ENCODE measurements at regions not wholly inside any gene's neighbourhood (a gene's known extent, or its start where the extent isn't known, plus 50 kb on each side); places are given as distances from the start of the nearest gene placed in this dataset.
"Not testable (repeated sequence)": the region's sequence is repeated elsewhere in the genome, so short reads cannot be mapped to it uniquely, and the experiment has no call there.

DNA sequence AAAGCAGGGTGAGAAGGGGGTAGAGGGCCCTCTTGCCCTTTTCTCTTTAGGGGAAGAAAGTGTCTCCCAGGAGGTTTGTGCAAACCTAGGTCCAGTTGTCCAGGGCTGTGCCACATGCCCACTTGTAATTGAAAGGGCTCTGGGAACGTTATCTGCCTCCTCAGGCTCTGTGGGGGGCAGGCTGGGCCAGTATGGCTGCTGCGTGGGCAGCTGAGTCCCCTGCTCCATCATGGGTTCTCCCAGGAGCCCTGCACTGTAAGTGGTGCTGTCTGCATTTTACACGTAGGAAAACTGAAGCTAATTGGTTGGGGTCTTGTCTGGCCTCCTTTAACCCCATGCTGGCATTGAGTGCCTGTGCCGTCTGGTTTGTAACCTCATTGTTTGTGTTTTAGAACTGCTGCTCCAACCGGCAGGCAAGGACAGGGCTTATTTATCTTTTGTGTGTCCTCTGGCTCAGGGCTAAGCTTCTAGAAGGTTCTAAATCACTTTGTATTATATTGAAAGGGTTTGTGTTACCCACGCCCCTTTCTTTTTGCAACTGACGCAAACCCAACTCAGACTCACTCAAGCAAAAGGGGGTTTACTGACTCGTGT lies 117.7 kb upstream of the CIBAR2 start:
- Histone ChIP-seq H3K27ac (ENCODE audit: low read depth, low read length) (no peak overlapping the region), H2AFZ (ENCODE audit: low read depth, low read length) (no peak overlapping the region), H3K9me3 (ENCODE audit: insufficient read depth, low read depth, low read length) (no peaks in the 10 kb centered on the region), H3K36me3 (ENCODE audit: insufficient read depth, low read length) (no peaks in the 10 kb centered on the region), H3K4me3 (ENCODE audit: insufficient read depth, low read depth, low read length) (no peak overlapping the region), H3K4me1 (ENCODE audit: insufficient read depth, low read length) (peaks cover 43% of the 10 kb centered on the region), H3K79me2 (ENCODE audit: insufficient read depth, low read length) (peaks cover 19% of the 10 kb centered on the region), H4K20me1 (ENCODE audit: insufficient read depth, low read length) (peaks cover 62% of the 10 kb centered on the region), H3K4me2 (ENCODE audit: low read length) (no peak overlapping the region), H3K9ac (ENCODE audit: low read length) (no peak overlapping the region), H3K27me3 (ENCODE audit: insufficient read depth, low read length) (no peaks in the 10 kb centered on the region)
- peaks cover 16% of the 10 kb centered on the region for H3K4me1 Mint-ChIP-seq (ENCODE audit: low read depth, unreplicated experiment)
- no peak overlapping the region for H3K4me3 Mint-ChIP-seq (ENCODE audit: unreplicated experiment)
- TF ChIP-seq, protein P1, sequence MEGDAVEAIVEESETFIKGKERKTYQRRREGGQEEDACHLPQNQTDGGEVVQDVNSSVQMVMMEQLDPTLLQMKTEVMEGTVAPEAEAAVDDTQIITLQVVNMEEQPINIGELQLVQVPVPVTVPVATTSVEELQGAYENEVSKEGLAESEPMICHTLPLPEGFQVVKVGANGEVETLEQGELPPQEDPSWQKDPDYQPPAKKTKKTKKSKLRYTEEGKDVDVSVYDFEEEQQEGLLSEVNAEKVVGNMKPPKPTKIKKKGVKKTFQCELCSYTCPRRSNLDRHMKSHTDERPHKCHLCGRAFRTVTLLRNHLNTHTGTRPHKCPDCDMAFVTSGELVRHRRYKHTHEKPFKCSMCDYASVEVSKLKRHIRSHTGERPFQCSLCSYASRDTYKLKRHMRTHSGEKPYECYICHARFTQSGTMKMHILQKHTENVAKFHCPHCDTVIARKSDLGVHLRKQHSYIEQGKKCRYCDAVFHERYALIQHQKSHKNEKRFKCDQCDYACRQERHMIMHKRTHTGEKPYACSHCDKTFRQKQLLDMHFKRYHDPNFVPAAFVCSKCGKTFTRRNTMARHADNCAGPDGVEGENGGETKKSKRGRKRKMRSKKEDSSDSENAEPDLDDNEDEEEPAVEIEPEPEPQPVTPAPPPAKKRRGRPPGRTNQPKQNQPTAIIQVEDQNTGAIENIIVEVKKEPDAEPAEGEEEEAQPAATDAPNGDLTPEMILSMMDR (IDR thresholded peaks at IDR 0.05; ENCODE audit: insufficient read depth, low read depth, low read length): no peak
- no peak for TF ChIP-seq EZH2 (IDR thresholded peaks at IDR 0.05; ENCODE audit: insufficient read depth, low read length)
- no peak overlapping the region for H3K27ac Mint-ChIP-seq (ENCODE audit: unreplicated experiment)
- H3K9me3 Mint-ChIP-seq (ENCODE audit: unreplicated experiment): peaks cover 3% of the 10 kb centered on the region
- FAIRE-seq: no peak
- peaks cover 2% of the 10 kb centered on the region for H3K36me3 Mint-ChIP-seq (ENCODE audit: low read depth, unreplicated experiment)
- H3K27me3 Mint-ChIP-seq (ENCODE audit: low read depth, unreplicated experiment): peaks cover 3% of the 10 kb centered on the region
- DNase-seq (ENCODE audit: low read depth): no peak

DNA sequence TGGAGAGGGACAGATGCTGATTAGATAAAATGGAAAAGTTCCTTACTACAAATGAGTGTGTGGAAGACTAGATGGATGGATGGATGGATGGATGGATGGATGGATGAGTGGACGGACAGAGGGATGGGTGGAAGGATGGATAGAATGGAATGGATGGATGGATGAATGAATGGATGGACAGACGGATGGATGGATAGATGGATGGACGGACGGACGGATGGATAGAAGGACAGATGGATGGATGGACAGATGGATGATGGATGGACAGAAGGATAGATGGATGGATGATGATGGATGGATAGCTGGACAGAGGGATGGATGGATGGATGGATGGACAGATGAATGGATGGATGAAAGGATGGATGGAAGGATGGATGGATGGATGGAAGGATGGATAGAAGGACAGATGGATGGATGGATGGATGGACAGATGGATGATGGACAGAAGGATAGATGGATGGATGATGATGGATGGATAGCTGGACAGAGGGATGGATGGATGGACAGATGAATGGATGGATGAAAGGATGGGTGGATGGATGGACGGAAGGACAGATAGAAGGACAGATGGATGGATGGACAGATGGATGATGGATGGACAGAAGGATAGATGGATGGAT lies 118.6 kb upstream of the CIBAR2 start:
- H3K36me3 Mint-ChIP-seq (ENCODE audit: low read depth, unreplicated experiment); H3K4me3 Mint-ChIP-seq (ENCODE audit: unreplicated experiment); H3K9me3 ChIP-seq (ENCODE audit: insufficient read depth, low read depth, low read length); H3K9me3 Mint-ChIP-seq (ENCODE audit: unreplicated experiment); H3K4me2 ChIP-seq (ENCODE audit: low read length); H3K27ac ChIP-seq (ENCODE audit: low read depth, low read length); H3K27ac Mint-ChIP-seq (ENCODE audit: unreplicated experiment); FAIRE-seq; H2AFZ ChIP-seq (ENCODE audit: low read depth, low read length); H3K9ac ChIP-seq (ENCODE audit: low read length); DNase-seq (ENCODE audit: low read depth); H3K27me3 Mint-ChIP-seq (ENCODE audit: low read depth, unreplicated experiment); H3K27me3 ChIP-seq (ENCODE audit: insufficient read depth, low read length); H3K36me3 ChIP-seq (ENCODE audit: insufficient read depth, low read length); H3K4me3 ChIP-seq (ENCODE audit: insufficient read depth, low read depth, low read length): not testable (repeated sequence)
- H3K4me1 Mint-ChIP-seq (ENCODE audit: low read depth, unreplicated experiment): peaks cover 16% of the 10 kb centered on the region
- H3K4me1 ChIP-seq (ENCODE audit: insufficient read depth, low read length): peaks cover 50% of the 10 kb centered on the region
- peaks cover 60% of the 10 kb centered on the region for H4K20me1 ChIP-seq (ENCODE audit: insufficient read depth, low read length)
- peaks cover 18% of the 10 kb centered on the region for H3K79me2 ChIP-seq (ENCODE audit: insufficient read depth, low read length)

DNA sequence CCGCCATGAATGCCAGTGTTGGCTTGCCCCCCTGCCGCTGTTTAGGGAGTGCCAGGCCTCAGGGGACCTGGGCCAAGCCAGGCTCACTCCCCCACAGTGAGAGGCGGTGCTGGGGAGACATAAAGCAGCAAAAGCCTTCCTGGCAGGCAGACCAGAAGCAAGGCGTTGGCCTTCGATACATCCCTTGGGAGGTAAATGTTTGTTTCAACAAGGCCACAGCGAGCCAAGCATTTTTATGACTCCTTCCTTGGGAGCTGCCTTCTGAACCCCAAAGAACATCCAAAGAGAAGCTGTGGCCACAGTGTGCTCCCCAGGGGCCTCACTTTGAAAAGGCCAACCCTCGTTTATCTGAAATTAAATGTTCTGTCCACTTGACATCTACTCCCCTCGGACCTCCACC lies 119.7 kb upstream of the CIBAR2 start:
- H3K4me2 ChIP-seq (ENCODE audit: low read length): no peak overlapping the region
- H3K9me3 Mint-ChIP-seq (ENCODE audit: unreplicated experiment): peaks cover 3% of the 10 kb centered on the region
- H3K27me3 ChIP-seq (ENCODE audit: insufficient read depth, low read length): no peaks in the 10 kb centered on the region
- H3K4me3 ChIP-seq (ENCODE audit: insufficient read depth, low read depth, low read length): no peak overlapping the region
- H3K4me1 ChIP-seq (ENCODE audit: insufficient read depth, low read length): peaks cover 53% of the 10 kb centered on the region
- H4K20me1 ChIP-seq (ENCODE audit: insufficient read depth, low read length): peaks cover 52% of the 10 kb centered on the region
- H2AFZ ChIP-seq (ENCODE audit: low read depth, low read length): no peak overlapping the region
- peaks cover 12% of the 10 kb centered on the region for H3K79me2 ChIP-seq (ENCODE audit: insufficient read depth, low read length)
- H3K36me3 Mint-ChIP-seq (ENCODE audit: low read depth, unreplicated experiment): peaks cover 4% of the 10 kb centered on the region
- FAIRE-seq: no peak
- peaks cover 18% of the 10 kb centered on the region for H3K4me1 Mint-ChIP-seq (ENCODE audit: low read depth, unreplicated experiment)
- H3K36me3 ChIP-seq (ENCODE audit: insufficient read depth, low read length): no peaks in the 10 kb centered on the region
- H3K27ac Mint-ChIP-seq (ENCODE audit: unreplicated experiment): no peak overlapping the region
- TF ChIP-seq EZH2 (IDR thresholded peaks at IDR 0.05; ENCODE audit: insufficient read depth, low read length): no peak
- TF ChIP-seq, protein P1 (IDR thresholded peaks at IDR 0.05; ENCODE audit: insufficient read depth, low read depth, low read length): no peak
- H3K9me3 ChIP-seq (ENCODE audit: insufficient read depth, low read depth, low read length): no peaks in the 10 kb centered on the region
- H3K4me3 Mint-ChIP-seq (ENCODE audit: unreplicated experiment): no peak overlapping the region
- H3K9ac ChIP-seq (ENCODE audit: low read length): no peak overlapping the region
- peaks cover 3% of the 10 kb centered on the region for H3K27me3 Mint-ChIP-seq (ENCODE audit: low read depth, unreplicated experiment)
- no peak overlapping the region for H3K27ac ChIP-seq (ENCODE audit: low read depth, low read length)
- no peak for DNase-seq (ENCODE audit: low read depth)
